HG03354 (cell line): ENCODE measurements at regions not wholly inside any gene's neighbourhood (a gene's known extent, or its start where the extent isn't known, plus 50 kb on each side); places are given as distances from the start of the nearest gene placed in this dataset.

Experiments
- ATAC-seq: cut with Tn5 transposase; IDR thresholded peaks from one replicate; pipeline ENCODE4 v1.9.1; 2021; ENCODE audit warnings: mild to moderate bottlenecking; ENCODE audit not compliant: unreplicated experiment, poor library complexity, severe bottlenecking

- ATAC-seq, result no peak
These were observed 248.1 kb downstream of the CNTN3 start for GRCh38 chr3:74366331-74366730.

GRCh38 chr3:74363346-74363745, 251.1 kb downstream of the CNTN3 start:
- no peak for ATAC-seq

GRCh38 chr3:74360406-74360805, 254.1 kb downstream of the CNTN3 start:
- ATAC-seq, result no peak

- no peak for ATAC-seq
These were observed 256.6 kb downstream of the CNTN3 start for GRCh38 chr3:74357881-74358280.

GRCh38 chr3:74353039-74353438, 261.4 kb downstream of the CNTN3 start:
- ATAC-seq, result no peak

- ATAC-seq, result no peak
These were observed 262.3 kb downstream of the CNTN3 start for GRCh38 chr3:74352166-74352565.

- ATAC-seq, result no peak
These were observed 263.2 kb downstream of the CNTN3 start for GRCh38 chr3:74351213-74351612.

GRCh38 chr3:74349015-74349414, 265.4 kb downstream of the CNTN3 start:
- ATAC-seq, result no peak

- no peak for ATAC-seq
These were observed 266.7 kb downstream of the CNTN3 start for GRCh38 chr3:74347563-74348268.

- no peak for ATAC-seq
These were observed 267.6 kb downstream of the CNTN3 start for GRCh38 chr3:74346896-74347295.

GRCh38 chr3:74345701-74346100, 268.8 kb downstream of the CNTN3 start:
- ATAC-seq, result no peak

GRCh38 chr3:74344865-74345440, 269.5 kb downstream of the CNTN3 start:
- no peak for ATAC-seq

- no peak for ATAC-seq
These were observed 271.1 kb downstream of the CNTN3 start for GRCh38 chr3:74343391-74343790.

- ATAC-seq, result no peak
These were observed 275.5 kb downstream of the CNTN3 start for GRCh38 chr3:74338998-74339397.

- no peak for ATAC-seq
These were observed 282.3 kb downstream of the CNTN3 start for GRCh38 chr3:74332165-74332564.

GRCh38 chr3:74331711-74332110, 282.7 kb downstream of the CNTN3 start:
- ATAC-seq, result no peak

GRCh38 chr3:74329096-74329495, 285.4 kb downstream of the CNTN3 start:
- ATAC-seq, result no peak

- no peak for ATAC-seq
These were observed 286.0 kb downstream of the CNTN3 start for GRCh38 chr3:74328435-74328834.

GRCh38 chr3:74315291-74315690, 299.2 kb downstream of the CNTN3 start:
- ATAC-seq, result no peak

GRCh38 chr3:74314696-74315095, 299.8 kb downstream of the CNTN3 start:
- ATAC-seq, result no peak

- no peak for ATAC-seq
These were observed 304.7 kb downstream of the CNTN3 start for GRCh38 chr3:74309716-74310115.

- ATAC-seq, result no peak
These were observed 310.0 kb downstream of the CNTN3 start for GRCh38 chr3:74304424-74304823.
